Bronchial epithelial cell (primary cell): ENCODE measurements at regions not wholly inside any gene's neighbourhood (a gene's known extent, or its start where the extent isn't known, plus 50 kb on each side); places are given as distances from the start of the nearest gene placed in this dataset.
A peak's percentile ranks its signal among the peaks of the same experiment; 100 is the strongest.
"Not testable (repeated sequence)": the region's sequence is repeated elsewhere in the genome, so short reads cannot be mapped to it uniquely, and the experiment has no call there.

Experiments
- DNase-seq: peaks from one replicate; pipeline ENCODE4 v3.0.0-alpha.2; 2010; ENCODE audit warnings: low read depth
- FAIRE-seq: peaks from 2 replicates; lab custom pipeline; 2011; peaks lifted over from hg19 to GRCh38; lab: Jason Lieb, UNC
- H3K27me3 ChIP-seq: 2 replicates; pipeline ENCODE4 v1.5.1; 2011; ENCODE audit warnings: low read length; ENCODE audit not compliant: control insufficient read depth, insufficient read depth
- H3K36me3 ChIP-seq: 2 replicates; pipeline ENCODE4 v1.5.1; 2011; ENCODE audit warnings: low read length; ENCODE audit not compliant: control insufficient read depth, insufficient read depth
- H3K4me3 ChIP-seq: 2 replicates; pipeline ENCODE4 v1.5.1; 2011; ENCODE audit warnings: mild to moderate bottlenecking, low read depth, low read length, control low read depth
- TF ChIP-seq, protein P1 (sequence below): IDR thresholded peaks from 2 replicates; pipeline ENCODE4 v1.5.1; 2011; ENCODE audit warnings: mild to moderate bottlenecking, moderate library complexity, low read length, control low read depth, inconsistent platforms; ENCODE audit not compliant: insufficient read depth, severe bottlenecking

DNA sequence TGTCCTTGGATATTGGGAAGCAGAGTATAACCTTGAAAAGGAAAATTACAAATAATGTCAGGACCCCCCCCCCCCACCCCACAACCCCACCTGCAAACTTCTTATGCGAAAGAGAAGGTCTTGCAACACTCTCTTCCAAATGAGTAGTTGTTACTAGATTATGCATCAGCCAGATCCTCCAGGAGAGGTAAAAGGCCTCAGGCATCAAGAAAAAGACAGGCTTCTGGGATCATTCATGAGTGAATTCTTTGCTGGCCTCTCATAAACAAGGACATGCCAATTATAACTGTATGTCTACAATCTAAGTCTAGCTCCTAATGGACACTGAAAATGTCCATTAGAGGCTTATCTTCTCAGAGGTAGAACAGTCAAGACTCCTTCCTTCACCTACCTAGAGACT lies 1443.3 kb downstream of the RAPGEF2 start:
- H3K27me3 ChIP-seq, result no peaks in the 10 kb centered on the region
- H3K36me3 ChIP-seq, result no peaks in the 10 kb centered on the region
- TF ChIP-seq, protein P1, sequence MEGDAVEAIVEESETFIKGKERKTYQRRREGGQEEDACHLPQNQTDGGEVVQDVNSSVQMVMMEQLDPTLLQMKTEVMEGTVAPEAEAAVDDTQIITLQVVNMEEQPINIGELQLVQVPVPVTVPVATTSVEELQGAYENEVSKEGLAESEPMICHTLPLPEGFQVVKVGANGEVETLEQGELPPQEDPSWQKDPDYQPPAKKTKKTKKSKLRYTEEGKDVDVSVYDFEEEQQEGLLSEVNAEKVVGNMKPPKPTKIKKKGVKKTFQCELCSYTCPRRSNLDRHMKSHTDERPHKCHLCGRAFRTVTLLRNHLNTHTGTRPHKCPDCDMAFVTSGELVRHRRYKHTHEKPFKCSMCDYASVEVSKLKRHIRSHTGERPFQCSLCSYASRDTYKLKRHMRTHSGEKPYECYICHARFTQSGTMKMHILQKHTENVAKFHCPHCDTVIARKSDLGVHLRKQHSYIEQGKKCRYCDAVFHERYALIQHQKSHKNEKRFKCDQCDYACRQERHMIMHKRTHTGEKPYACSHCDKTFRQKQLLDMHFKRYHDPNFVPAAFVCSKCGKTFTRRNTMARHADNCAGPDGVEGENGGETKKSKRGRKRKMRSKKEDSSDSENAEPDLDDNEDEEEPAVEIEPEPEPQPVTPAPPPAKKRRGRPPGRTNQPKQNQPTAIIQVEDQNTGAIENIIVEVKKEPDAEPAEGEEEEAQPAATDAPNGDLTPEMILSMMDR, result no peak
- no peak overlapping the region for H3K4me3 ChIP-seq
- no peak for FAIRE-seq
- DNase-seq, result peak; percentile 11

DNA sequence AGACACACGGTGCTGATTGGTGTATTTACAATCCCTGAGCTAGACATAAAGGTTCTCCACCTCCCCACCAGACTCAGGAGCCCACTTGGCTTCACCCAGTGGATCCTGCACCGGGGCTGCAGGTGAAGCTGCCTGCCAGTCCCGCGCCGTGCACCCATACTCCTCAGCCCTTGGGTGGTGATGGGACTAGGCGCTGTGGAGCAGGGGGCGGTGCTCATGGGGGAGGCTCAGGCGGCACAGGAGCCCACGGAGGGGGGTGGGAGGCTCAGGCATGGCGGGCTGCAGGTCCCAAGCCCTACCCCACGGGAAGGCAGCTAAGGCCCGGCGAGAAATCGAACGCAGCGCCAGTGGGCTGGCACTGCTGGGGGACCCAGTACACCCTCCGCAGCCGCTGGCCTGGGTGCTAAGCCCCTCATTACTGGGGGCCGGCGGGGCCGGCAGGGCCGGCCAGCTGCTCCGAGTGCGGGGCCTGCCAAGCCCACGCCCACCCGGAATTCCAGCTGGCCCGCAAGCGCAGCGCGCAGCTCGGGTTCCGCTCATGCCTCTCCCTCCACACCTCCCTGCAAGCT lies 1447.2 kb downstream of the RAPGEF2 start:
- DNase-seq, result not testable (repeated sequence)

DNA sequence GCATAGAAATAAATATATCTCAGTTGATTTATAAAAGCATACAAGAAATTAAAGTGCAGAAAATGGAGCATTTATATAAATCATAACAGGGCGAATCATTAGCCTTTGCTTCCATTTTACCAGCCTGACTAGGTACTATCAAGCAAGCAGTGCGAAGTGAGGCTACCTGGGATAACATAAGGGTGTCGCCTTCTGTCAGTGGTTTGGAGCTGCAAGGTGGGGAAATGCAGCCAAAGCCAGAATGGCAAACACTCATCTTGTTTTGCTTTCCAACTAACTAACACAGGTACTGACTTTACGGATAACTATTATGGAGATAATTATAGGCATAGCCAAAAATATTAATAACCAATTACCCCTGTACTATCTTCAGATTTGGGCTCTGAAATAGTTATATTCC lies 1459.8 kb downstream of the RAPGEF2 start:
- TF ChIP-seq, protein P1, result no peak
- no peak for FAIRE-seq
- Histone ChIP-seq H3K27me3 (no peaks in the 10 kb centered on the region), H3K36me3 (no peaks in the 10 kb centered on the region), H3K4me3 (no peak overlapping the region)
- no peak for DNase-seq

More for the DNA sequence above, 1447.2 kb downstream of the RAPGEF2 start:
- H3K36me3 ChIP-seq, FAIRE-seq, H3K4me3 ChIP-seq, H3K27me3 ChIP-seq: not testable (repeated sequence)

DNA sequence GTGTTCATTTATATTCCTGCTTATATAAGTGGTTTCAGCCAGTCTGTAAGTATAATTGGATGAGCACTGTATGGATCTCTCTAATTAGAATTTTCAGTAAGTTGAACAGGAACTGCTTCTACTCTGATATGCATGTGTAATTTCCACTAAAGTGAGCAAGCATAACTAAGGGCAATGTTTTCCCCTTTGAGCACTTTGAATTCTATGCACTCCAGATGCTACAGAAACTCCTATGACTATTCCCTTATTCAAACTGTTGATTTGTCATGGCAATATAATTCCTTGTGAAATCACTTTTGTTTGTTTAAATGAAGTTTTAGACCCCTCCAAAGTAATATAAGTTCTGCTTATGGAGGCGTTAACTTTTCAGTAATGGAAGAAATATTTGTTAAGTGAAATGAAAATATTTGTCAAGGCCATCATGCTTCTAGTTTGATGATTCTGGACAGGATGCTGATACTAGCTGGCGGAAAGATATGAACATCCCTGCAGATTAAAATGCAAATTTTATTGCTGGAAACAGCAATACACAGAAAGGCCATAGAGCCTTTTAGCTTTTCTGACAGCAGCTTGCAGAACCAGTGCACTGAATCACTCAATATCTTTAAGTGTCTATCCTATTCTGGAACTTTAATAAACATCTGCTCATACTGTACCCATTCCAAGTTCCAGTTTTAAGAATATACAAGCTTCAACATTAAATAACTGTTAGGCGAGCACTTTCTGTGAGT lies 1460.8 kb downstream of the RAPGEF2 start:
- FAIRE-seq (no peak), DNase-seq (no peak)
- TF ChIP-seq, protein P1, result no peak
- H3K27me3 ChIP-seq, result no peaks in the 10 kb centered on the region
- no peak overlapping the region for H3K4me3 ChIP-seq
- no peaks in the 10 kb centered on the region for H3K36me3 ChIP-seq

DNA sequence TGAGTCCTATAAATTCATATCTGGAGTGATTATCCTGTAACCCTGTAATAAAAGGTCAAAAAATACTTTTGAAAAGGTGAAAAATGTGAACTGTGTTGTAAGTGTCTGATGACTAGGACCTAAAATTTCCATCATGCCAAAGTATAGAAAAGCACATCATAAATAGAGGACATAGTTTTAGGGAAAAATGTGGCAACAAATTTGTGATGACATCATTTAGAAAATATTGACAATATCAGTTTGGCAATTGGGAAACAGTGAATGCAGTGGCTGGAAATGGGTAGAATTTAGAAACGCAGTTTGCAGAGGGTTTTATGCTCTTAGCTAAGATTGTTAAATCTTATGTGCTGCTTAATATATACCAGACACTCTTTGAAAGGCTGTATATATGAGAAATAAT lies 1464.8 kb downstream of the RAPGEF2 start:
- DNase-seq (no peak), FAIRE-seq (no peak)
- TF ChIP-seq, protein P1, result no peak
- Histone ChIP-seq H3K4me3 (no peak overlapping the region), H3K27me3 (no peaks in the 10 kb centered on the region), H3K36me3 (no peaks in the 10 kb centered on the region)

DNA sequence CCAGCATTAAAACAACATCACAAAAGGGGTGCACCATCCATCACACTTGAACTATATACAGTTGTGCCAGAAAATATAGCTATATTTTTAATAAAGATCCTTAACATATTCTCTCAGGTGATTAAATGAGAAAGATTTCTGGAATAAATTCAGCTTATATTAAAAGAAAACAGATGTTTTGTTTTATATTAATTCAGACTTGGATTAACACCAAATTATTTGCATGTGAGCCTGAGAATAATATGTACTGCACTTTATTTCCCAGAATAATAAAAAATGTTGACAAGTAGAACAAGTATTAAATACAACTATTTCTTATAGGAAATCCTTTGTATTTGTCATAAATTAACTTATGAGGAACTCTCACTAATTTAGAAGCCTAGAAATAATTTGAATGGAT lies 1467.4 kb downstream of the RAPGEF2 start:
- Histone ChIP-seq H3K4me3 (no peak overlapping the region), H3K36me3 (no peaks in the 10 kb centered on the region), H3K27me3 (no peaks in the 10 kb centered on the region)
- TF ChIP-seq, protein P1, result no peak
- DNase-seq (no peak), FAIRE-seq (no peak)

DNA sequence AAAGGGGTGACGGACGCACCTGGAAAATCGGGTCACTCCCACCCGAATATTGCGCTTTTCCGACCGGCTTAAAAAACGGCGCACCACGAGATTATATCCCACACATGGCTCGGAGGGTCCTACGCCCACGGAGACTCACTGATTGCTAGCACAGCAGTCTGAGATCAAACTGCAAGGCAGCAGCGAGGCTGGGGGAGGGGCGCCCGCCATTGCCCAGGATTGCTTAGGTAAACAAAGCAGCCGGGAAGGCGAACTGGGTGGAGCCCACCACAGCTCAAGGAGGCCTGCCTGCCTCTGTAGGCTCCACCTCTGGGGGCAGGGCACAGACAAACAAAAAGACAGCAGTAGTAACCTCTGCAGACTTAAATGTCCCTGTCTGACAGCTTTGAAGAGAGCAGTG lies 1471.4 kb downstream of the RAPGEF2 start:
- not testable (repeated sequence) for H3K36me3 ChIP-seq, FAIRE-seq, DNase-seq, H3K4me3 ChIP-seq, H3K27me3 ChIP-seq
